Kidney (tissue), 13 donors: ENCODE measurements at regions not wholly inside any gene's neighbourhood (a gene's known extent, or its start where the extent isn't known, plus 50 kb on each side); places are given as distances from the start of the nearest gene placed in this dataset.

Experiments
- DNase-seq, 5 donors: peaks; one replicate each; pipeline ENCODE4 v3.0.0-alpha.2; 2013 to 2020
- FAIRE-seq: peaks from 2 replicates; lab custom pipeline; 2012; peaks lifted over from hg19 to GRCh38; lab: Jason Lieb, UNC
- H3K27ac ChIP-seq, 2 donors: one replicate each; pipeline ENCODE4 v1.7.0; 2013; ENCODE audit warnings: low read depth in 2 of 2, low read length in 2 of 2, inconsistent platforms in 1 of 2
- H3K27me3 ChIP-seq: one replicate; pipeline ENCODE4 v1.7.1; 2013; ENCODE audit warnings: low read length, inconsistent platforms; ENCODE audit not compliant: control insufficient read depth, insufficient read depth
- H3K36me3 ChIP-seq, 3 donors: one replicate each; pipeline versions ENCODE4 v1.7.0 to v1.7.1; 2013; ENCODE audit warnings: low read length in 3 of 3, control low read depth in 1 of 3, inconsistent platforms in 1 of 3; ENCODE audit not compliant: insufficient read depth in 3 of 3, control insufficient read depth in 2 of 3
- H3K4me1 ChIP-seq, 3 donors: one replicate each; pipeline versions ENCODE4 v1.7.0 to v1.7.1; 2013; ENCODE audit warnings: low read length in 3 of 3, inconsistent platforms in 1 of 3, low read depth in 1 of 3; ENCODE audit not compliant: control insufficient read depth in 2 of 3, insufficient read depth in 2 of 3
- H3K4me3 ChIP-seq, 3 donors: one replicate each; pipeline versions ENCODE4 v1.7.0 to v1.8.1; 2013; ENCODE audit warnings: low read length in 3 of 3, control low read depth in 1 of 3, inconsistent platforms in 1 of 3
- H3K9ac ChIP-seq, 3 donors: one replicate each; pipeline versions ENCODE4 v1.7.0 to v1.7.1; 2013; ENCODE audit warnings: low read length in 3 of 3, control low read depth in 1 of 3, inconsistent platforms in 1 of 3
- H3K9me3 ChIP-seq, 3 donors: one replicate each; pipeline versions ENCODE4 v1.7.0 to v1.7.1; 2013; ENCODE audit warnings: low read length in 3 of 3, control low read depth in 1 of 3, inconsistent platforms in 1 of 3; ENCODE audit not compliant: control insufficient read depth in 2 of 3, insufficient read depth in 1 of 3
- intact Hi-C: fragments of 100-400 bp; cut with DNase I; formaldehyde crosslinking; loops from one replicate; pipeline ENCODE4 v1.11.1; 2022
- TF ChIP-seq, protein P1 (sequence below): IDR thresholded peaks from 3 replicates; pipeline ENCODE4 v1.5.1; 2012; ENCODE audit warnings: mild to moderate bottlenecking, moderate library complexity, borderline replicate concordance; ENCODE audit not compliant: insufficient read depth; ENCODE audit errors: extremely low read depth
- donor health status: control.
- donor health status: control.
- donor health status: control.
- donor health status: control.
- donor health status: control.
- donor health status: DM: yes; HTN: yes; CAD: no.
- donor health status: Normal renal cell carcinoma (clear cell type).

DNA sequence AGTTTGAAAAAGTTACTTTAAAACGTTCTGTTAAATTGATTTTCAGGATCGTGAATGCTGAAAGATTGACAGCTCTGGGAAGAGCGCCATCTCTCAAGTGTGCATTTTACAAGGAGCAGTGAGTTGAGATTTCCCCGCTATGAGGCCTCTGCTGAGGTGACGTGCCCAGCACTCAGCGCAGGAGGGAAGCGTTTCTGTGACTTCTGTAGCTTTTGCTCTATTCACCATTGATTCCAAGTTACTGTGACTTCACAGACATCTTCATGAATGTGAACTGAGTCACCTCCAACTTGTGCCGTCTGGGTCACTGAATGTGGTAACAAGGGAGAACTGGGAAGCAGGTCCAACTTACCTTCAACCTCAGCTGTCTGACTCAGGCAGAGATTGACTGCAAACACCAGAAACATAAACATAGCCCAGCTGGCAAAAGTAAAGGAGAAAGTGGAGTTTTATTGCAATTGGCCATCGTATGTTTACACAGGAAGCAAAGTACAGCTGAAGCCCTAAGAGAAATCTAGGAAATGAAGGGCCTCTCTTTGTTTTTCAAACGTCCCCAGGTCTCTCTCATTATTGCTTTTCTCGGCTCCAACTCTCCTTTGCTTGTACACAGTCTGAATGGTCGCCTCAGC, 428.8 kb upstream of the CLINT1 start:
- no peak overlapping the region for H3K9ac ChIP-seq
- TF ChIP-seq, protein P1, sequence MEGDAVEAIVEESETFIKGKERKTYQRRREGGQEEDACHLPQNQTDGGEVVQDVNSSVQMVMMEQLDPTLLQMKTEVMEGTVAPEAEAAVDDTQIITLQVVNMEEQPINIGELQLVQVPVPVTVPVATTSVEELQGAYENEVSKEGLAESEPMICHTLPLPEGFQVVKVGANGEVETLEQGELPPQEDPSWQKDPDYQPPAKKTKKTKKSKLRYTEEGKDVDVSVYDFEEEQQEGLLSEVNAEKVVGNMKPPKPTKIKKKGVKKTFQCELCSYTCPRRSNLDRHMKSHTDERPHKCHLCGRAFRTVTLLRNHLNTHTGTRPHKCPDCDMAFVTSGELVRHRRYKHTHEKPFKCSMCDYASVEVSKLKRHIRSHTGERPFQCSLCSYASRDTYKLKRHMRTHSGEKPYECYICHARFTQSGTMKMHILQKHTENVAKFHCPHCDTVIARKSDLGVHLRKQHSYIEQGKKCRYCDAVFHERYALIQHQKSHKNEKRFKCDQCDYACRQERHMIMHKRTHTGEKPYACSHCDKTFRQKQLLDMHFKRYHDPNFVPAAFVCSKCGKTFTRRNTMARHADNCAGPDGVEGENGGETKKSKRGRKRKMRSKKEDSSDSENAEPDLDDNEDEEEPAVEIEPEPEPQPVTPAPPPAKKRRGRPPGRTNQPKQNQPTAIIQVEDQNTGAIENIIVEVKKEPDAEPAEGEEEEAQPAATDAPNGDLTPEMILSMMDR, result no peak
- H3K27me3 ChIP-seq, result no peaks in the 10 kb centered on the region
- H3K36me3 ChIP-seq, result no peaks in the 10 kb centered on the region
- H3K4me1 ChIP-seq, result peaks cover 0 to 6% (median 0%) of the 10 kb centered on the region in 3 donors
- H3K4me3 ChIP-seq, result no peak overlapping the region
- no peaks in the 10 kb centered on the region for H3K9me3 ChIP-seq
- intact Hi-C loops, result no loop called here
- FAIRE-seq (no peak), DNase-seq (peak in 3 of 5 donors; percentile 49 to 87 (median 76))
- no peak overlapping the region for H3K27ac ChIP-seq

DNA sequence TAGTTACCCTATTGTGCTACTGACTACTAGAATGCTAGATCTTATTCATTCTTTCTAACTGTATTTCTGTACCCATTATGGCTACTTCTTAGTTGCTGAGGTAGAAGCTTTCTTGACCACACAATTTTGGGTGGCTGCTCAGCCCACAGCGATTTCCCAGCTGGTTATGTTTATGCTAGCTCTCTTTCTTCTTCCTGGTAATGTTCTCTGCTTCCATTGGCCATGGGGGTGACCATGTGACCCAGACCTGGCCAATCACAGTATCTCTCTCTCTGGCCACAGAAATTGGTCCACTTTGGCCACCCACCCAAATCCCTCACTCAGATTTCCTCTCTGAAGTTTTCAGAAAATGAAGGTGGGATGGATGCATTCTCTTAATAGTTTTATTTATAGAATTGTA, 427.9 kb upstream of the CLINT1 start:
- H3K9me3 ChIP-seq, result no peaks in the 10 kb centered on the region
- H3K27me3 ChIP-seq, result no peaks in the 10 kb centered on the region
- peaks cover 0 to 6% (median 0%) of the 10 kb centered on the region in 3 donors for H3K4me1 ChIP-seq
- TF ChIP-seq, protein P1, result no peak
- no peaks in the 10 kb centered on the region for H3K36me3 ChIP-seq
- no peak overlapping the region for H3K4me3 ChIP-seq
- no peak overlapping the region for H3K9ac ChIP-seq
- intact Hi-C loops, result no loop called here
- H3K27ac ChIP-seq, result no peak overlapping the region
- FAIRE-seq (no peak), DNase-seq (no peak)

DNA sequence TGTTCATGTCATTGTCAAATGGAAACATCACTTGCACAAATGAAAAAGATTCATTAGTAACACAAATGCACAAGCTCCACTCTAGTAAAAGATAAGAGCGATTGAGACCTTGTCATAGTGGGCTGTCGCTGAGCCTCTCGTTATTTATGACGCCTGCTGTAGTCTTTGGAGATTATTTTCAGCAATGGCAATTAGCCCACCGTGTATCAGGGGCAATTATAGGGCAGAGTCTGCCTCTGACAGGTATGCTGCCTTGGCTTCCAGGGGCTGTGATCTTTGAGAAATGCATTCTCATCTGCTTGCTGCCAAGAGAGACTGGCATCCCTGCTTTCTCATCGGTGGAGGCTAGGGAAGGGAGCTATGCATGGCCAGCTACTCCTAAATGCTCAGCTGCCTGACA, 426.8 kb upstream of the CLINT1 start:
- intact Hi-C loops, result no loop called here
- FAIRE-seq (no peak), DNase-seq (peak in 3 of 5 donors; percentile 25 to 47 (median 39))
- H3K4me1 ChIP-seq, result peaks cover 0 to 6% (median 0%) of the 10 kb centered on the region in 3 donors
- no peak overlapping the region for H3K9ac ChIP-seq
- no peaks in the 10 kb centered on the region for H3K9me3 ChIP-seq
- H3K36me3 ChIP-seq, result no peaks in the 10 kb centered on the region
- H3K27me3 ChIP-seq, result no peaks in the 10 kb centered on the region
- H3K27ac ChIP-seq, result no peak overlapping the region
- no peak overlapping the region for H3K4me3 ChIP-seq
- TF ChIP-seq, protein P1, result no peak
